Transverse colon (tissue), 4 donors: ENCODE measurements at regions not wholly inside any gene's neighbourhood (a gene's known extent, or its start where the extent isn't known, plus 50 kb on each side); places are given as distances from the start of the nearest gene placed in this dataset.

Experiments
- DNase-seq: peaks from one replicate; pipeline ENCODE4 v3.0.0-alpha.2; 2019
- H3K27ac ChIP-seq, 4 donors: fragments of 200-600 bp; sonication (generic); 2 replicates each; pipeline ENCODE4 v1.5.1; 2016 to 2018; ENCODE audit warnings: inconsistent platforms in 4 of 4
- H3K27me3 ChIP-seq: fragments of 200-600 bp; sonication (generic); 2 replicates; pipeline ENCODE4 v1.5.1; 2017; ENCODE audit warnings: inconsistent platforms
- H3K36me3 ChIP-seq, 4 donors: fragments of 200-600 bp; sonication (generic); 2 replicates each; pipeline ENCODE4 v1.5.1; 2017 to 2019; ENCODE audit warnings: inconsistent platforms in 4 of 4
- H3K4me1 ChIP-seq, 4 donors: fragments of 200-600 bp; sonication (generic); 2 replicates each; pipeline ENCODE4 v1.5.1; 2017 to 2020; ENCODE audit warnings: inconsistent platforms in 4 of 4
- H3K4me3 ChIP-seq, 4 donors: fragments of 200-600 bp; sonication (generic); 1 replicate in 1 of 4; 2 replicates in 3 of 4; pipeline versions ENCODE4 v1.5.1 to v1.6.1; 2017 to 2019; ENCODE audit warnings: inconsistent platforms in 4 of 4
- H3K9me3 ChIP-seq, 2 donors: fragments of 200-600 bp; sonication (generic); 2 replicates each; pipeline ENCODE4 v1.5.1; 2017 to 2019; ENCODE audit warnings: inconsistent platforms in 2 of 2
- CTCF ChIP-seq, 5 experiments: fragments of 200-600 bp in 3 of 5; fragments of 450-650 bp in 2 of 5; sonication (generic) in 3 of 5; IDR thresholded peaks; 1 replicate in 2 of 5; 2 replicates in 3 of 5; pipeline ENCODE4 v1.5.1; 2016 to 2017; ENCODE audit warnings: antibody characterized with exemption in 5 of 5, inconsistent platforms in 3 of 5, mild to moderate bottlenecking in 2 of 5, moderate library complexity in 1 of 5
- EP300 ChIP-seq: sonication (generic); formaldehyde crosslinking; IDR thresholded peaks from one replicate; pipeline ENCODE4 v1.6.1; 2017; ENCODE audit warnings: antibody characterized with exemption, low read depth
- POLR2A ChIP-seq: fragments of 450-650 bp; IDR thresholded peaks from one replicate; pipeline ENCODE4 v1.6.1; 2016; ENCODE audit warnings: antibody characterized with exemption, mild to moderate bottlenecking, moderate library complexity
- POLR2AphosphoS5 ChIP-seq, 3 donors: sonication (generic); formaldehyde crosslinking; IDR thresholded peaks; one replicate each; pipeline ENCODE4 v1.6.1; 2016; ENCODE audit warnings: antibody characterized with exemption in 3 of 3
- WGBS, 2 donors: methylation state at CpG; one replicate each; pipeline ENCODE4 v1.1.5; 2018; ENCODE audit warnings: low coverage in 1 of 2; 5-methylcytosine and 5-hydroxymethylcytosine counted together
- in situ Hi-C, 4 donors: fragments of 200-750 bp; cut with MboI; loops; one replicate each; pipeline versions ENCODE4 v1.15.0 to v1.15.1; 2017; ENCODE audit warnings: low sequenced_read_pairs in 3 of 4, low pct_ligation_motif_present in 1 of 4, low pct_unique_long_range_greater_than_20kb in 1 of 4
- intact Hi-C: fragments of 100-400 bp; cut with DNase I; formaldehyde crosslinking; loops from one replicate; pipeline ENCODE4 v1.15.1; 2023; ENCODE audit warnings: low total_unique reads

GRCh38 chr13:104586051-104586746, 1520.0 kb upstream of the SLC10A2 start:
- H3K27ac ChIP-seq: peak overlapping the region in 1 of 4 donors; percentile 38
- DNase-seq: peak; percentile 41
- in situ Hi-C loops (loop anchor here in 1 of 4 donors (25.0 kb wide), 1 partner anchor 1951 kb away; the partner anchor contains the start of gene EFNB2), intact Hi-C loops (no loop called here)
- peaks cover 0 to 8% (median 4%) of the 10 kb centered on the region in 4 donors for H3K4me1 ChIP-seq
- TF ChIP-seq POLR2A (no peak), CTCF (IDR thresholded peaks at IDR 0.05) (no peak), POLR2AphosphoS5 (IDR thresholded peaks at IDR 0.05) (peak in 1 of 3 donors; percentile 6), EP300 (no peak)
- peak overlapping the region in 1 of 4 donors; percentile 14 for H3K4me3 ChIP-seq
- H3K36me3 ChIP-seq: no peaks in the 10 kb centered on the region
- H3K27me3 ChIP-seq: no peaks in the 10 kb centered on the region
- 39 to 54% methylated on average over 7 to 11 of the region's 11 CpGs for WGBS, 2 donors
- no peaks in the 10 kb centered on the region for H3K9me3 ChIP-seq

- TF ChIP-seq POLR2A (no peak), EP300 (no peak), POLR2AphosphoS5 (IDR thresholded peaks at IDR 0.05) (no peak), CTCF (IDR thresholded peaks at IDR 0.05) (no peak)
- no peak overlapping the region for H3K4me3 ChIP-seq
- H3K9me3 ChIP-seq: no peaks in the 10 kb centered on the region
- no peaks in the 10 kb centered on the region for H3K27me3 ChIP-seq
- WGBS, 2 donors: 73 to 80% methylated on average over 1 of the region's 1 CpG
- H3K36me3 ChIP-seq: no peaks in the 10 kb centered on the region
- no peak overlapping the region for H3K27ac ChIP-seq
- peaks cover 0 to 8% (median 4%) of the 10 kb centered on the region in 4 donors for H3K4me1 ChIP-seq
- intact Hi-C loops (no loop called here), in situ Hi-C loops (loop anchor here in 1 of 4 donors (25.0 kb wide), 1 partner anchor 1953 kb away; the partner anchor contains the start of gene EFNB2)
- no peak for DNase-seq
Measured at GRCh38 chr13:104584481-104584880, 1518.3 kb upstream of the SLC10A2 start.

GRCh38 chr13:104580931-104581330, 1514.7 kb upstream of the SLC10A2 start:
- in situ Hi-C loops: loop anchor here in 1 of 4 donors (25.0 kb wide), 1 partner anchor 1956 kb away; the partner anchor contains the start of gene EFNB2
- no peak overlapping the region for H3K4me3 ChIP-seq
- H3K27ac ChIP-seq: no peak overlapping the region
- TF ChIP-seq EP300 (no peak), POLR2A (no peak), POLR2AphosphoS5 (IDR thresholded peaks at IDR 0.05) (no peak), CTCF (IDR thresholded peaks at IDR 0.05) (no peak)
- H3K36me3 ChIP-seq: no peaks in the 10 kb centered on the region
- 80 to 85% methylated on average over 2 of the region's 2 CpGs for WGBS, 2 donors
- no peak for DNase-seq
- no peaks in the 10 kb centered on the region for H3K9me3 ChIP-seq
- H3K4me1 ChIP-seq: peaks cover 0 to 6% (median 4%) of the 10 kb centered on the region in 4 donors
- H3K27me3 ChIP-seq: no peaks in the 10 kb centered on the region
- intact Hi-C loops: no loop called here

DNA sequence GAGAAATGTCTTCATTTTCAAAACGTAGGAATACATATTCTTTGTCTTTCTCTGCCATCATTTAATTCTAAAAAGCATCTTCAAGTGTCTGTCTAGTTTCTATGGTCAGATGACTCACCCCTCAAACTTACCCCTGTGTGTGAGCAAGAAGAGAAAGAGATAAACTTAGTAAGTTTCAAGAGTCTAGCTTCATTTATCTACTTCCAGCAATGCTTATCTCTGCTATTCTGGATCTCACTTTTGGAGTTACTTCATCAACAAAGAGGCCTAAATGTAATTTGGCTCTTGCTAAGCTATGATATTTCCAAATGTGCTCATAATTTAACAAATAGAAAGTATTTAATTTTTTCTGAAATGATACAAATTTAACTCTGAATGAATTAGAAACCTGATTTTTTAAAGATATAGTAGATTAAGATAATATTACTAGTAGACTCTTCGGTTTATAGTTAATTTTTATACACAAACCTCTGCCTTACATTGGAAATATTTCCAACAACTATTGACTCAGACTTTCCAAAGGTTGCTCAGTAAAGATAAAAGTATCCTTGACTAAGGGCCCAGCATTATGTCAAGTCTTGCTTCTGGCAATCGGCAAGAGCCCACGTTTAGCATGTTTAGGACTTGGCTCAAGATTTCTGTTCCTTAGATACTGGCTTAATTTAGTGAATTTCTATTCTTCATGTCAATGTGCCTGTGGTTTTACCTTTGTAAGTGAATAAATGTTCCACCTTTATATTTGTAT, 1511.0 kb upstream of the SLC10A2 start:
- H3K27ac ChIP-seq: no peak overlapping the region
- 85% methylated on average over 4 of the region's 4 CpGs for WGBS, 2 donors
- H3K4me3 ChIP-seq: no peak overlapping the region
- H3K27me3 ChIP-seq: no peaks in the 10 kb centered on the region
- no peaks in the 10 kb centered on the region for H3K4me1 ChIP-seq
- in situ Hi-C loops: loop anchor here in 1 of 4 donors (25.0 kb wide), 1 partner anchor 1960 kb away; the partner anchor contains the start of gene EFNB2
- no peaks in the 10 kb centered on the region for H3K36me3 ChIP-seq
- H3K9me3 ChIP-seq: no peaks in the 10 kb centered on the region
- no peak for TF ChIP-seq CTCF (IDR thresholded peaks at IDR 0.05)
- no peak for TF ChIP-seq EP300
- TF ChIP-seq POLR2A: no peak
- TF ChIP-seq POLR2AphosphoS5 (IDR thresholded peaks at IDR 0.05): no peak
- DNase-seq: no peak
- intact Hi-C loops: no loop called here
